Brain microvascular endothelial cell (primary cell): ENCODE measurements at regions not wholly inside any gene's neighbourhood (a gene's known extent, or its start where the extent isn't known, plus 50 kb on each side); places are given as distances from the start of the nearest gene placed in this dataset.

Source experiments
- DNase-seq: peaks from one replicate; pipeline ENCODE4 v3.0.0-alpha.2; 2020
- H3K27ac ChIP-seq: fragments of 250-450 bp; sonication (Bioruptor Pico); 2 replicates; pipeline ENCODE4 v1.5.1; 2020; ENCODE audit warnings: mild to moderate bottlenecking, moderate library complexity
- H3K27me3 ChIP-seq: fragments of 250-450 bp; sonication (Bioruptor Pico); replicated peaks from 2 replicates; pipeline ENCODE4 v1.5.1; 2020; ENCODE audit warnings: mild to moderate bottlenecking
- H3K36me3 ChIP-seq: fragments of 250-450 bp; sonication (Bioruptor Pico); replicated peaks from 2 replicates; pipeline ENCODE4 v1.5.1; 2020; ENCODE audit warnings: mild to moderate bottlenecking
- H3K4me3 ChIP-seq: 2 replicates; pipeline ENCODE4 v1.5.1; 2011; ENCODE audit warnings: low read depth, mild to moderate bottlenecking, control low read depth, low read length, moderate library complexity
- CTCF ChIP-seq: IDR thresholded peaks from 2 replicates; pipeline ENCODE4 v1.5.1; 2011; ENCODE audit warnings: low read depth, mild to moderate bottlenecking, moderate library complexity, low read length, control low read depth, inconsistent platforms; ENCODE audit errors: missing control alignments
- in situ Hi-C: cut with HindIII; loops from 2 replicates; pipeline ENCODE4 v1.10.0; 2017; ENCODE audit warnings: low sequenced_read_pairs, low pct_ligation_motif_present

GRCh38 chr3:61340931-61341461, 89.7 kb upstream of the FHIT start:
- H3K4me3 ChIP-seq: no peak overlapping the region
- in situ Hi-C loops: no loop called here
- no peak for DNase-seq
- H3K27me3 ChIP-seq: no peaks in the 10 kb centered on the region
- no peak overlapping the region for H3K27ac ChIP-seq
- no peak for TF ChIP-seq CTCF
- no peaks in the 10 kb centered on the region for H3K36me3 ChIP-seq

- Histone ChIP-seq H3K27me3 (no peaks in the 10 kb centered on the region), H3K4me3 (no peak overlapping the region), H3K27ac (no peak overlapping the region), H3K36me3 (no peaks in the 10 kb centered on the region)
- no peak for DNase-seq
- in situ Hi-C loops: no loop called here
- TF ChIP-seq CTCF: no peak
Observed at GRCh38 chr3:61343543-61343942, 92.3 kb upstream of the FHIT start.

- Histone ChIP-seq H3K27me3 (no peaks in the 10 kb centered on the region), H3K27ac (no peak overlapping the region), H3K36me3 (no peaks in the 10 kb centered on the region), H3K4me3 (no peak overlapping the region)
- in situ Hi-C loops: no loop called here
- no peak for DNase-seq
- no peak for TF ChIP-seq CTCF
Observed at GRCh38 chr3:61345020-61345419, 93.8 kb upstream of the FHIT start.

GRCh38 chr3:61347981-61348380, 96.7 kb upstream of the FHIT start:
- TF ChIP-seq CTCF: no peak
- H3K27ac ChIP-seq: no peak overlapping the region
- H3K27me3 ChIP-seq: no peaks in the 10 kb centered on the region
- no peak for DNase-seq
- no peaks in the 10 kb centered on the region for H3K36me3 ChIP-seq
- no peak overlapping the region for H3K4me3 ChIP-seq
- in situ Hi-C loops: no loop called here

GRCh38 chr3:61349717-61350116, 98.5 kb upstream of the FHIT start:
- no peak overlapping the region for H3K27ac ChIP-seq
- DNase-seq: no peak
- no peak overlapping the region for H3K4me3 ChIP-seq
- TF ChIP-seq CTCF: no peak
- no peaks in the 10 kb centered on the region for H3K36me3 ChIP-seq
- in situ Hi-C loops: no loop called here
- H3K27me3 ChIP-seq: no peaks in the 10 kb centered on the region

GRCh38 chr3:61350782-61351309, 99.6 kb upstream of the FHIT start:
- no peak for TF ChIP-seq CTCF
- Histone ChIP-seq H3K27ac (no peak overlapping the region), H3K27me3 (no peaks in the 10 kb centered on the region), H3K4me3 (no peak overlapping the region), H3K36me3 (no peaks in the 10 kb centered on the region)
- DNase-seq: no peak
- in situ Hi-C loops: no loop called here
